NT2/D1 (cell line): ENCODE measurements at regions not wholly inside any gene's neighbourhood (a gene's known extent, or its start where the extent isn't known, plus 50 kb on each side); places are given as distances from the start of the nearest gene placed in this dataset.

Experiments used
- SUZ12 ChIP-seq: IDR thresholded peaks from 2 replicates; pipeline ENCODE4 v1.6.1; 2011; ENCODE audit not compliant: insufficient read length, insufficient read depth; ENCODE audit errors: extremely low read depth
- YY1 ChIP-seq: IDR thresholded peaks from 2 replicates; pipeline ENCODE4 v1.6.1; 2011; ENCODE audit not compliant: insufficient read length, insufficient read depth
- ZNF274 ChIP-seq: IDR thresholded peaks from 2 replicates; pipeline ENCODE4 v1.6.1; 2011; ENCODE audit warnings: mild to moderate bottlenecking, low read depth, low read length

DNA sequence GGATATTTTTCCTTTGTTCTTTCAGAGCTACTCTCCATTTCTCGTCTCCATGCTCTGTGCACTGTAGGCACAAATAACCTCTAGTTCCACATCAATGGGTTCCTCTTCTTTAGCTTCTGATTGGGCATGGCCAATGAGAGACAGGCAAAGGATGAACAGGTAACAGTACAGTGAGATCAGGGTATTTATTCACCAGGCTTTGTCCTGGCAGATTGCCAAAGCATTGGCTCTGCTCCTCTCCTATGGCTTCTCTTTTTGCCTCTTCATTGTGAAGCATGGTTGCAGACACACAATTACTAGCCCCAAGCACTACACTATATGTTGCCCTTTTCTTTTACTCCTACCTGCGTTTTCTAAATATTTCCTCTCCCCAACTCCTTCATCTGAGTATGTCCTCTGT lies 215.1 kb upstream of the ARRDC3 start:
- TF ChIP-seq YY1 (no peak), SUZ12 (no peak), ZNF274 (no peak)
